Mesendoderm (in vitro differentiated cells): ENCODE measurements at regions not wholly inside any gene's neighbourhood (a gene's known extent, or its start where the extent isn't known, plus 50 kb on each side); places are given as distances from the start of the nearest gene placed in this dataset.

Experiments used
- DNase-seq: peaks from one replicate; pipeline ENCODE4 v3.0.0; 2013
- H2AK5ac ChIP-seq: 2 replicates; pipeline ENCODE4 v1.6.1; 2013; ENCODE audit warnings: low read length, inconsistent platforms
- H2BK120ac ChIP-seq: 2 replicates; pipeline ENCODE4 v1.6.1; 2013; ENCODE audit warnings: low read depth, mild to moderate bottlenecking, low read length, moderate library complexity, mixed read lengths
- H2BK15ac ChIP-seq: replicated peaks from 2 replicates; pipeline ENCODE4 v1.6.1; 2013; ENCODE audit warnings: low read depth, mild to moderate bottlenecking, moderate library complexity
- H2BK5ac ChIP-seq: 2 replicates; pipeline ENCODE4 v1.6.1; 2013; ENCODE audit warnings: low read length, inconsistent platforms
- H3K18ac ChIP-seq: 2 replicates; pipeline ENCODE4 v1.6.1; 2013; ENCODE audit warnings: mild to moderate bottlenecking, low read length, mixed read lengths
- H3K23ac ChIP-seq: one replicate; pipeline ENCODE4 v1.6.1; 2013; ENCODE audit warnings: low read length
- H3K27ac ChIP-seq: 2 replicates; pipeline ENCODE4 v1.5.1; 2013; ENCODE audit warnings: low read depth, mild to moderate bottlenecking, inconsistent platforms, low read length, moderate library complexity
- H3K27me3 ChIP-seq: 2 replicates; pipeline ENCODE4 v1.6.1; 2013; ENCODE audit warnings: low read length, control low read depth, mild to moderate bottlenecking, inconsistent platforms; ENCODE audit not compliant: insufficient read depth, poor library complexity
- H3K36me3 ChIP-seq: 2 replicates; pipeline ENCODE4 v1.6.1; 2013; ENCODE audit warnings: low read length, inconsistent platforms; ENCODE audit not compliant: control insufficient read depth, insufficient read depth
- H3K4ac ChIP-seq: one replicate; pipeline ENCODE4 v1.6.1; 2013; ENCODE audit warnings: low read depth, mild to moderate bottlenecking, low read length, moderate library complexity
- H3K4me1 ChIP-seq: 2 replicates; pipeline ENCODE4 v1.6.1; 2013; ENCODE audit warnings: low read depth, low read length, inconsistent platforms; ENCODE audit not compliant: control insufficient read depth
- H3K4me2 ChIP-seq: 2 replicates; pipeline ENCODE4 v1.6.1; 2013; ENCODE audit warnings: low read length
- H3K4me3 ChIP-seq: 2 replicates; pipeline ENCODE4 v1.5.1; 2013; ENCODE audit warnings: mild to moderate bottlenecking, low read length
- H3K56ac ChIP-seq: one replicate; pipeline ENCODE4 v1.6.1; 2013; ENCODE audit warnings: low read length
- H3K79me1 ChIP-seq: 2 replicates; pipeline ENCODE4 v1.6.1; 2013; ENCODE audit warnings: low read length, inconsistent platforms
- H3K79me2 ChIP-seq: 2 replicates; pipeline ENCODE4 v1.6.1; 2013; ENCODE audit warnings: mild to moderate bottlenecking, low read length; ENCODE audit not compliant: control insufficient read depth, insufficient read depth
- H3K9ac ChIP-seq: 2 replicates; pipeline ENCODE4 v1.6.1; 2013; ENCODE audit warnings: low read length, inconsistent platforms
- H4K5ac ChIP-seq: one replicate; pipeline ENCODE4 v1.6.1; 2013; ENCODE audit warnings: low read length
- H4K8ac ChIP-seq: one replicate; pipeline ENCODE4 v1.6.1; 2013; ENCODE audit warnings: low read depth, mild to moderate bottlenecking, control low read depth, low read length, moderate library complexity
- WGBS: extraction: QIAGEN DNeasy Blood & Tissue Kit; methylation state at CpG from one replicate; pipeline ENCODE4 v1.1.7; 2013; ENCODE audit warnings: low lambda C conversion rate, missing lambda C conversion rate; ENCODE audit not compliant: insufficient coverage; ENCODE audit errors: extremely low coverage; 5-methylcytosine and 5-hydroxymethylcytosine counted together

- WGBS: no CpG with 5 or more reads among the region's 3 CpGs
- DNase-seq: peak; percentile 5
- Histone ChIP-seq H3K4me3 (no peak overlapping the region), H3K27ac (no peak overlapping the region), H4K8ac (no peak overlapping the region), H3K9ac (no peak overlapping the region), H2BK120ac (no peak overlapping the region), H2BK15ac (no peak overlapping the region), H3K27me3 (no peaks in the 10 kb centered on the region), H3K23ac (no peak overlapping the region), H4K5ac (no peak overlapping the region), H3K4ac (no peak overlapping the region), H3K18ac (no peak overlapping the region), H3K4me2 (no peak overlapping the region), H2AK5ac (no peak overlapping the region), H2BK5ac (no peak overlapping the region), H3K79me1 (no peaks in the 10 kb centered on the region), H3K56ac (no peak overlapping the region), H3K36me3 (no peaks in the 10 kb centered on the region), H3K79me2 (no peaks in the 10 kb centered on the region), H3K4me1 (no peaks in the 10 kb centered on the region)
These were observed 424.2 kb upstream of the DCN start for GRCh38 chr12:91606662-91607377.

DNA sequence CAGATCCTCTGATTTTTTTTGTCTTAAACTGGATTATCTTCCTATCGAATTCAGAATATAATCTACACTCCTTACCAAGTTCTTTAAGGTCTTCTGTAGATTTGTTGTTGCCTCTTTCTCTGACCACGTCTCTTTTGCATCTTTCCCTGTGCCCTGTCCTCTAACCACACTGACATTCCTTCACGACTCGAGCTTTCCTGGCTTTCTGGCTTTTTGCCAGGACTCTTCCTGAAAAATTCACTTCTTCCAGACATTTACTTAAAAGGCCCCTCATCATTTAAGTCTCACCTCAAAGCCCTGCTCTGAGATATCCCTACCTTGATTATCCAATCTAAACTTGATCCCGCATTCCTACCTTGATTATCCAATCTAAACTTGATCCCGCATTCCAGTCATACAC is 422.3 kb upstream of the DCN start:
- Histone ChIP-seq H3K23ac (no peak overlapping the region), H3K18ac (no peak overlapping the region)
- WGBS: no CpG with 5 or more reads among the region's 6 CpGs

DNA sequence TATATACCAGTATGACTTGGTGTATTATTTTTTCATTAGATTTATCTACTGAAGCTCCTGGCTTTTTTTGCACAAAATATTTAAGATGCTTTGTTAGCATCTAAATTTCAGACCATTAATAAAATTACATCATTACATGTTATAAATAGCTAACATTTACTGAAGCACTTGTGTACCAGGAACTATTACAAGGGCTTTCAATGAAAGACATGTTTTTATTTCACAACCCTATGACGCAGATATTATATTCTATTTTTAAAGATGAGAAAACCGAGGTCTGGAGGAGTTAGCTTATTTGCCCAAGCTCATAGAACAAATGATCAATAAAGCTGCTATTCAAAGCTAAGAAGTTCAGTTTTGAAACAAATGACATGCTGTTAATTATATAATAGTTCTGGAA is 420.4 kb upstream of the DCN start:
- DNase-seq: no peak
- H3K23ac ChIP-seq: no peak overlapping the region
- H3K9ac ChIP-seq: no peak overlapping the region
- no peaks in the 10 kb centered on the region for H3K79me2 ChIP-seq
- no peak overlapping the region for H2BK15ac ChIP-seq
- no peak overlapping the region for H3K4me2 ChIP-seq
- no peaks in the 10 kb centered on the region for H3K27me3 ChIP-seq
- H3K4me3 ChIP-seq: no peak overlapping the region
- no peak overlapping the region for H3K56ac ChIP-seq
- no peak overlapping the region for H4K5ac ChIP-seq
- H4K8ac ChIP-seq: no peak overlapping the region
- H2AK5ac ChIP-seq: no peak overlapping the region
- H3K18ac ChIP-seq: no peak overlapping the region
- no peak overlapping the region for H3K4ac ChIP-seq
- H3K4me1 ChIP-seq: no peaks in the 10 kb centered on the region
- H2BK5ac ChIP-seq: no peak overlapping the region
- no peaks in the 10 kb centered on the region for H3K79me1 ChIP-seq
- H2BK120ac ChIP-seq: no peak overlapping the region
- no CpG with 5 or more reads among the region's 2 CpGs for WGBS
- no peaks in the 10 kb centered on the region for H3K36me3 ChIP-seq
- H3K27ac ChIP-seq: no peak overlapping the region

More for the DNA sequence above, 422.3 kb upstream of the DCN start:
- H4K5ac ChIP-seq: no peak overlapping the region
- H3K4ac ChIP-seq: no peak overlapping the region
- no peak overlapping the region for H3K4me2 ChIP-seq
- no peak overlapping the region for H4K8ac ChIP-seq
- H3K56ac ChIP-seq: no peak overlapping the region
- H2BK120ac ChIP-seq: no peak overlapping the region
- H3K4me3 ChIP-seq: no peak overlapping the region
- H3K9ac ChIP-seq: no peak overlapping the region
- no peaks in the 10 kb centered on the region for H3K79me2 ChIP-seq
- H3K79me1 ChIP-seq: no peaks in the 10 kb centered on the region
- no peak overlapping the region for H2AK5ac ChIP-seq
- H2BK15ac ChIP-seq: no peak overlapping the region
- H3K27ac ChIP-seq: no peak overlapping the region
- no peak overlapping the region for H2BK5ac ChIP-seq
- no peaks in the 10 kb centered on the region for H3K27me3 ChIP-seq
- H3K36me3 ChIP-seq: no peaks in the 10 kb centered on the region
- DNase-seq: peak; percentile 10
- no peaks in the 10 kb centered on the region for H3K4me1 ChIP-seq

DNA sequence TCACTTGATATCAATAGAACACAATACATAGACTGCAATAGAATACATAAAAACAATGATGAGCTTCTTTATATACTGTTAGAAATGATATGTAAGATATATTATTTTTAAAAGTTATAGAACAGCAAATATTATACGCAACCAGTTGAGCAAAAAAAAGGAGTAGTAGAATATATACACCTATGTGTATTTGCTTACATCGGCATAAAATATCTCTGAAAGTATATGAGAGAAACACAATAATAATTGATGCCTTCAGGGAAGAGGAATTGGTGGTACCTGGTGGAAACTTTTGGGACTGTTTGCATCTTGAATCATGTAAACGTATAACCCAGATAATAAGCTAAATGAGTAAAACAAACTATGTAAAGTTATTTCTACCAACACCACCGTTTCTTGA is 418.4 kb upstream of the DCN start:
- Histone ChIP-seq H3K4me3 (no peak overlapping the region), H4K8ac (no peak overlapping the region), H3K4me1 (no peaks in the 10 kb centered on the region), H3K79me1 (no peaks in the 10 kb centered on the region), H3K18ac (no peak overlapping the region), H3K9ac (no peak overlapping the region), H3K4me2 (no peak overlapping the region), H4K5ac (no peak overlapping the region), H2BK5ac (no peak overlapping the region), H3K27me3 (no peaks in the 10 kb centered on the region), H3K23ac (no peak overlapping the region), H2BK120ac (no peak overlapping the region), H3K27ac (no peak overlapping the region), H3K36me3 (no peaks in the 10 kb centered on the region), H2AK5ac (no peak overlapping the region), H3K56ac (no peak overlapping the region), H2BK15ac (no peak overlapping the region), H3K79me2 (no peaks in the 10 kb centered on the region), H3K4ac (no peak overlapping the region)
- 100% methylated on average over 1 of the region's 4 CpGs for WGBS
- no peak for DNase-seq

DNA sequence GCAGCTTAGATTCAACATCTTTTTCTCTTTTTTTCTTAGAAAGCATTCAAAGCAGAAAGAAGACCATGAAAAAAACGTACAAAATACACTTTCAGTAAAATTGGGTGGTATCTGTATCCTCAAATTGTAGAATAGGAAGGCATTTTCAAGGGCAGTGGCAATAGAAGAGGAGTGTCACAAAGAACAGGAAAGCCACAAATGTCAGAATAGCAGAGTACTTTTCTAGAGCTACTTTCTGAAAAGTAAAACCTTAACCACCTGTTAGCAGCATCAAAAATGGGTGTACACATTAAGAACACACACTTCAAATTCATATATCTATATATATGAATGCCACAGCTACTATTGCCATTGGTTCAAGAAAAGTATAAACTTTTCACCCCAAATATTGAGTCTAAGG is 412.1 kb upstream of the DCN start:
- H3K4me1 ChIP-seq: no peaks in the 10 kb centered on the region
- no CpG with 5 or more reads among the region's 1 CpG for WGBS
- no peak overlapping the region for H2AK5ac ChIP-seq
- DNase-seq: no peak
- no peak overlapping the region for H2BK120ac ChIP-seq
- H3K79me2 ChIP-seq: no peaks in the 10 kb centered on the region
- H3K18ac ChIP-seq: no peak overlapping the region
- H3K27ac ChIP-seq: no peak overlapping the region
- H3K27me3 ChIP-seq: no peaks in the 10 kb centered on the region
- H3K23ac ChIP-seq: no peak overlapping the region
- no peaks in the 10 kb centered on the region for H3K36me3 ChIP-seq
- no peak overlapping the region for H2BK15ac ChIP-seq
- no peak overlapping the region for H2BK5ac ChIP-seq
- no peak overlapping the region for H3K56ac ChIP-seq
- no peak overlapping the region for H3K4ac ChIP-seq
- H3K4me3 ChIP-seq: no peak overlapping the region
- H4K5ac ChIP-seq: no peak overlapping the region
- no peaks in the 10 kb centered on the region for H3K79me1 ChIP-seq
- H3K9ac ChIP-seq: no peak overlapping the region
- no peak overlapping the region for H3K4me2 ChIP-seq
- H4K8ac ChIP-seq: no peak overlapping the region

DNA sequence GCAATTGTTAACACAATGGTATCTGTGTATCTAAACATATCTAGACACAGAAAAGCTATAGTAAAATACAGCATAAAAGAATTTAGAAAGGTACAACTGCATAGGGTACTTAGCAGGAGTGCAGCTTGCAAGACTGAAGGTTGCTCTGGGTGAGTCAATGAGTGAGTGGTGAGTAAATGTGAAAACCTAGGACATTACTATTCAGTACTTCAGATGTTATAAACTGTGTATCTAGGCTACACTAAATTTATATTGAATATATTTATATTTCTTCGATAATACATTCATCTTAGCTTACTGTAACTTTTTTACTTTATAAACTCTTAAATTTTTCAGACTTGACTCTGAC is 409.0 kb upstream of the DCN start:
- Histone ChIP-seq H3K4ac (no peak overlapping the region), H3K4me1 (no peaks in the 10 kb centered on the region), H4K5ac (no peak overlapping the region), H3K23ac (no peak overlapping the region), H3K4me3 (no peak overlapping the region), H2BK15ac (no peak overlapping the region), H3K27me3 (no peaks in the 10 kb centered on the region), H3K9ac (no peak overlapping the region), H2BK5ac (no peak overlapping the region), H2BK120ac (no peak overlapping the region), H3K36me3 (no peaks in the 10 kb centered on the region), H3K79me2 (no peaks in the 10 kb centered on the region), H3K4me2 (no peak overlapping the region), H2AK5ac (no peak overlapping the region), H4K8ac (no peak overlapping the region), H3K27ac (no peak overlapping the region), H3K56ac (no peak overlapping the region), H3K18ac (no peak overlapping the region), H3K79me1 (no peaks in the 10 kb centered on the region)
- 100% methylated on average over 1 of the region's 1 CpG for WGBS
- DNase-seq: no peak
